Bronchial epithelial cell (primary cell): ENCODE measurements at regions not wholly inside any gene's neighbourhood (a gene's known extent, or its start where the extent isn't known, plus 50 kb on each side); places are given as distances from the start of the nearest gene placed in this dataset.

Experiments used
- DNase-seq: peaks from one replicate; pipeline ENCODE4 v3.0.0-alpha.2; 2010; ENCODE audit warnings: low read depth
- FAIRE-seq: peaks from 2 replicates; lab custom pipeline; 2011; peaks lifted over from hg19 to GRCh38; lab: Jason Lieb, UNC
- H3K27me3 ChIP-seq: 2 replicates; pipeline ENCODE4 v1.5.1; 2011; ENCODE audit warnings: low read length; ENCODE audit not compliant: control insufficient read depth, insufficient read depth
- H3K36me3 ChIP-seq: 2 replicates; pipeline ENCODE4 v1.5.1; 2011; ENCODE audit warnings: low read length; ENCODE audit not compliant: control insufficient read depth, insufficient read depth
- H3K4me3 ChIP-seq: 2 replicates; pipeline ENCODE4 v1.5.1; 2011; ENCODE audit warnings: mild to moderate bottlenecking, low read depth, low read length, control low read depth
- TF ChIP-seq, protein P1 (sequence below): IDR thresholded peaks from 2 replicates; pipeline ENCODE4 v1.5.1; 2011; ENCODE audit warnings: mild to moderate bottlenecking, moderate library complexity, low read length, control low read depth, inconsistent platforms; ENCODE audit not compliant: insufficient read depth, severe bottlenecking

DNA sequence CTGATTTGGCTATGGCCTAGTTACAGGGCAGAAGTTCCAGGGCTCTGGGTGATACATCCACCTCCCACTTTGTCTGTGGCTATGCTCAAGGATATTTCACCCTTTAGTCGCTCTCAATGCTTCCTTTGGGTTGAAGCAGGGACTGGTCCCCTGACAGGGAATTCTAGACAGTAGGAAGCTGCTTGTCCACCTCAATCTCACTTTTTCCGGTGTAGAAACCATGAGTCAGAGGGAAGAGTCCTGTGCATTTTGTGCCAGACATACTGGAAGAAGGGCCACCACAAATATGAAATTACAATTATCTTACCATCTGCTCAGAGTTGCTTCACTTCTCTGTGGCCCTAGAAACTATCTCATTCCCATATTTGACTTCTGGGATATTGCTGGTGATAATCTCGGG is 413.7 kb upstream of the FAT3 start:
- DNase-seq = no peak
- H3K36me3 ChIP-seq = no peaks in the 10 kb centered on the region
- FAIRE-seq = no peak
- H3K4me3 ChIP-seq = no peak overlapping the region
- no peaks in the 10 kb centered on the region for H3K27me3 ChIP-seq
- TF ChIP-seq, protein P1, sequence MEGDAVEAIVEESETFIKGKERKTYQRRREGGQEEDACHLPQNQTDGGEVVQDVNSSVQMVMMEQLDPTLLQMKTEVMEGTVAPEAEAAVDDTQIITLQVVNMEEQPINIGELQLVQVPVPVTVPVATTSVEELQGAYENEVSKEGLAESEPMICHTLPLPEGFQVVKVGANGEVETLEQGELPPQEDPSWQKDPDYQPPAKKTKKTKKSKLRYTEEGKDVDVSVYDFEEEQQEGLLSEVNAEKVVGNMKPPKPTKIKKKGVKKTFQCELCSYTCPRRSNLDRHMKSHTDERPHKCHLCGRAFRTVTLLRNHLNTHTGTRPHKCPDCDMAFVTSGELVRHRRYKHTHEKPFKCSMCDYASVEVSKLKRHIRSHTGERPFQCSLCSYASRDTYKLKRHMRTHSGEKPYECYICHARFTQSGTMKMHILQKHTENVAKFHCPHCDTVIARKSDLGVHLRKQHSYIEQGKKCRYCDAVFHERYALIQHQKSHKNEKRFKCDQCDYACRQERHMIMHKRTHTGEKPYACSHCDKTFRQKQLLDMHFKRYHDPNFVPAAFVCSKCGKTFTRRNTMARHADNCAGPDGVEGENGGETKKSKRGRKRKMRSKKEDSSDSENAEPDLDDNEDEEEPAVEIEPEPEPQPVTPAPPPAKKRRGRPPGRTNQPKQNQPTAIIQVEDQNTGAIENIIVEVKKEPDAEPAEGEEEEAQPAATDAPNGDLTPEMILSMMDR = no peak

DNA sequence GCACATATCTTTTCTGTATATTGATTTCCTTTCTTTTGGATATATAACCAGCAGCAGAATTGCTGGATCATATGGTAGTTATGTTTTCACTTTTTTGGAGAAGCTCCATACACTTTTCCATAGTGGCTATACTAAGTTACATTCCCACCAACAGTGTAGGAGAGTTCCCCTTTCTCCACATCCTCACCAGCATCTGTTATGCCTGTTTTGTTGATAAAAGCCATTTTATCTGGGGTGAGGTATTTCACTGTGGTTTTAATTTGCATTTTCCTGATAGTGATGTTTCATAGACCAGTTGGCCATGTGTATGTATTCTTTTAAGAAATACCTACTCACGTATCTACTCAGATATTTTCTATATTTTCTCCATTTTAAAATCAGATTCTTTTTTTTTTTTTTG is 419.3 kb upstream of the FAT3 start:
- FAIRE-seq = no peak
- H3K36me3 ChIP-seq = no peaks in the 10 kb centered on the region
- H3K27me3 ChIP-seq = no peaks in the 10 kb centered on the region
- TF ChIP-seq, protein P1 = no peak
- DNase-seq = no peak
- no peak overlapping the region for H3K4me3 ChIP-seq

DNA sequence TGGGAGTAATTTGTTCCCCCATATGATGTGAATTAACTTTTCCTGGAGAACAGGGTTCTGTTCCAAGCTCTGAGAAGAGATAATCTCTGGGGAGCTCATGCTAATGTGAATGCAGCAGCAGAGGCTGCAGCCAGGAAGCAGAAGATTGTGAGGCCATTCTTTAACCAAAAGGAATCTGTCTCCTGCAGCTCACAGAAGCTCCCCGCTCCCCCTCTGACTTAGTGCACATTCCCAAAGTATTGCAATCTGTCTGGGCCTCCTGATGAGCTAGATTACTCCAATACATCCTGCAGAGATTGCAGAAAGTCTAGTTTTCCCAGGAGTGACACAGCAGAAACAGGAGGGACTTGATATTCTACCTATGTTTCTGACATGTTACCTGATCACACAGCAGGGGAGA is 420.6 kb upstream of the FAT3 start:
- H3K4me3 ChIP-seq = no peak overlapping the region
- FAIRE-seq = no peak
- TF ChIP-seq, protein P1 = no peak
- DNase-seq = no peak
- no peaks in the 10 kb centered on the region for H3K36me3 ChIP-seq
- no peaks in the 10 kb centered on the region for H3K27me3 ChIP-seq

DNA sequence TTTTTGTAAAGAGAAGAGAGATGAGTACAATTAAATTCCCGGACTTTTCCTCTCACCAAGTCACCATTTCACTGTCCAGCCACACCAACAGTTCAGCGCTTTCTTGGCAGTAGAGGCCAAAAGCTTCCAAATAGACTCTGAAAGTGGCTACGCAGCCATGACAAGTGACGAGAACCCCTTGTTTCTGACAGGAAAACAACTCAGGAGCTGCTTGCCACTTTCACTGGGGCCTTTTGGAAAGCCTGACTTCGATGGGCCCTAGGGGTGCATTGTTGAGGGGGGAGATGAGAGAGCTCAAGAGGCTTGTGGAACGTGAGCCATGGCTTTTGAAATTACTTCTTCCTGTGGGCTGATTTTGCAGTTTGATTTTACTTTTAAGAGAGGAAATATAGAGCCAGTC is 422.1 kb upstream of the FAT3 start:
- FAIRE-seq (no peak), DNase-seq (no peak)
- TF ChIP-seq, protein P1 = no peak
- Histone ChIP-seq H3K36me3 (no peaks in the 10 kb centered on the region), H3K27me3 (no peaks in the 10 kb centered on the region), H3K4me3 (no peak overlapping the region)

DNA sequence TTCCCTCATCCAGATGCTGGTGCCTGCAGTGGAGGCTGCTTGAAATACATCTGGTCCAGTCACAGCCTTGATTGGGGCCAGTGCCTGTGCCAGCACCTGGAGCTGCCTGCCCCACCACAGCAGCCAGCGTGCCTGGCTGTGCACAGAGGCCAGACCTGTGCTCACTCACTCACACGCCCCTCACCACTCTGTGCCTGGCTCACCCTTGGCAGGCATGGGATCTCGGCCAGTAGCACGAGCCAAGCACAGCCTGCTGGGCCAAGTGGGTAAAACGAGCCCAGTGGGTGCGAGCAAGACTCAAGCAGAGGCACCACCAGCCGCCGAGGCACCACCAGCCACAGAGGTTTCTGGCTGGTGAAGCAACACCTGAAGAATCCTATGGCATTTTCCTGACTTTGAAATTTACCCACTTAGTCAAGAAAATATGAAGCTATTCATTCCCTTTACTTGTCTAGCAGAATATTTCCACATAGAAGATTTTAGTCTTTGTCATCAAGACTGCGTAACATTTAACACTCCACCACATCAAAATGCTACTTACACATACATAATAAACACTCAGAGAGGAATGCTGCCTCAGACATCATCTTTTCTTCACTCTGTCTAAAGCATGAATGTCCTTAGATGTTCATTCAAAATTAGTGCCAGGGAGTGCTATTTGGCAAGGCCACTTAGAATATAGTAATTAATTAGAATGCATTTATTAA is 424.3 kb upstream of the FAT3 start:
- no peaks in the 10 kb centered on the region for H3K36me3 ChIP-seq
- FAIRE-seq = no peak
- TF ChIP-seq, protein P1 = no peak
- H3K4me3 ChIP-seq = no peak overlapping the region
- no peaks in the 10 kb centered on the region for H3K27me3 ChIP-seq
- DNase-seq = no peak

DNA sequence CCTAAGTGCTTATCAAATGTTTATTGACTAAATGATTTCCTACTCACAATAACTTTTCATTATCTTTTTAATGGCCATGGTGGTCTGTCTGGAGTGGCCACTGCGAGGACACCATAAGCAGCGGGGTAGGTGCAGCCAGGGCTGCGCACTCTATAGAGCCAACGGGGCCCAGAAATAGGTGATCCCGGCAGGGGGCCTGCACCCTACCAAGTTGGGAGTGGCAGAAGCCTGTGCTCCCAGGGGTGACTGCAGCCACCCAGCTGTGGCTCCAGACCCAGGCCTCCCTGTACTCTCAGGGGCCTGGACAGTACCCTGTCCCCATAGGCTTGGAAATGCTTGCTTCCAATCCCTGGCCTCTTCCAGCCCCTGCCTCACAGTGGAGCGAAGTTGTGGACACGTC is 426.4 kb upstream of the FAT3 start:
- no peak for DNase-seq
- H3K36me3 ChIP-seq = no peaks in the 10 kb centered on the region
- H3K27me3 ChIP-seq = no peaks in the 10 kb centered on the region
- no peak overlapping the region for H3K4me3 ChIP-seq
- no peak for FAIRE-seq
- TF ChIP-seq, protein P1 = no peak
